ENCODE measurements at regions not wholly inside any gene's neighbourhood (a gene's known extent, or its start where the extent isn't known, plus 50 kb on each side); places are given as distances from the start of the nearest gene placed in this dataset.

GRCh38 chr13:80463673-80464352 lies 122.9 kb upstream of the SPRY2 start:
- Histone ChIP-seq H3K9me3 (no peaks in the 10 kb centered on the region), H3K4me3 (no peak overlapping the region), H3K27me3 (replicated peaks; ENCODE audit: insufficient read depth) (no peaks in the 10 kb centered on the region), H3K4me1 (replicated peaks) (no peaks in the 10 kb centered on the region), H3K36me3 (no peaks in the 10 kb centered on the region), H3K27ac (no peak overlapping the region)
- intact Hi-C loops (cut with DNase I): no loop called here
- 40% methylated on average over 3 of the region's 3 CpGs for WGBS
- TF ChIP-seq POLR2A (IDR thresholded peaks at IDR 0.05): no peak
- no peak for TF ChIP-seq CTCF (IDR thresholded peaks at IDR 0.05)
- TF ChIP-seq POLR2AphosphoS5 (IDR thresholded peaks at IDR 0.05): no peak
- no peak for DNase-seq (ENCODE audit: low spot score)

GRCh38 chr13:80462567-80462966 lies 121.6 kb upstream of the SPRY2 start:
- Histone ChIP-seq H3K36me3 (no peaks in the 10 kb centered on the region), H3K4me3 (no peak overlapping the region), H3K9me3 (no peaks in the 10 kb centered on the region), H3K27me3 (replicated peaks; ENCODE audit: insufficient read depth) (no peaks in the 10 kb centered on the region), H3K4me1 (replicated peaks) (no peaks in the 10 kb centered on the region), H3K27ac (no peak overlapping the region)
- intact Hi-C loops (cut with DNase I): no loop called here
- no peak for DNase-seq (ENCODE audit: low spot score)
- TF ChIP-seq CTCF (IDR thresholded peaks at IDR 0.05) (no peak), POLR2AphosphoS5 (IDR thresholded peaks at IDR 0.05) (no peak), POLR2A (IDR thresholded peaks at IDR 0.05) (no peak)

GRCh38 chr13:80462037-80462436 lies 121.1 kb upstream of the SPRY2 start:
- no peak for DNase-seq (ENCODE audit: low spot score)
- Histone ChIP-seq H3K4me3 (no peak overlapping the region), H3K4me1 (replicated peaks) (no peaks in the 10 kb centered on the region), H3K27ac (no peak overlapping the region), H3K9me3 (no peaks in the 10 kb centered on the region), H3K27me3 (replicated peaks; ENCODE audit: insufficient read depth) (no peaks in the 10 kb centered on the region), H3K36me3 (no peaks in the 10 kb centered on the region)
- intact Hi-C loops (cut with DNase I): no loop called here
- WGBS: 100% methylated on average over 1 of the region's 1 CpG
- TF ChIP-seq CTCF (IDR thresholded peaks at IDR 0.05): no peak
- no peak for TF ChIP-seq POLR2A (IDR thresholded peaks at IDR 0.05)
- TF ChIP-seq POLR2AphosphoS5 (IDR thresholded peaks at IDR 0.05): no peak

GRCh38 chr13:80458543-80458942 lies 117.6 kb upstream of the SPRY2 start:
- intact Hi-C loops (cut with DNase I): no loop called here
- 79% methylated on average over 2 of the region's 2 CpGs for WGBS
- Histone ChIP-seq H3K4me1 (replicated peaks) (no peaks in the 10 kb centered on the region), H3K4me3 (no peak overlapping the region), H3K27me3 (replicated peaks; ENCODE audit: insufficient read depth) (no peaks in the 10 kb centered on the region), H3K9me3 (no peaks in the 10 kb centered on the region), H3K27ac (no peak overlapping the region), H3K36me3 (no peaks in the 10 kb centered on the region)
- TF ChIP-seq POLR2AphosphoS5 (IDR thresholded peaks at IDR 0.05) (no peak), CTCF (IDR thresholded peaks at IDR 0.05) (no peak), POLR2A (IDR thresholded peaks at IDR 0.05) (no peak)
- no peak for DNase-seq (ENCODE audit: low spot score)

- intact Hi-C loops (cut with DNase I): no loop called here
- Histone ChIP-seq H3K4me1 (replicated peaks) (no peaks in the 10 kb centered on the region), H3K27ac (no peak overlapping the region), H3K9me3 (no peaks in the 10 kb centered on the region), H3K27me3 (replicated peaks; ENCODE audit: insufficient read depth) (no peaks in the 10 kb centered on the region), H3K4me3 (no peak overlapping the region), H3K36me3 (no peaks in the 10 kb centered on the region)
- 83% methylated on average over 1 of the region's 1 CpG for WGBS
- no peak for DNase-seq (ENCODE audit: low spot score)
- TF ChIP-seq CTCF (IDR thresholded peaks at IDR 0.05) (no peak), POLR2A (IDR thresholded peaks at IDR 0.05) (no peak), POLR2AphosphoS5 (IDR thresholded peaks at IDR 0.05) (no peak)
Measured at GRCh38 chr13:80454245-80454644, 113.3 kb upstream of the SPRY2 start.
